H1 (cell line): ENCODE measurements at regions not wholly inside any gene's neighbourhood (a gene's known extent, or its start where the extent isn't known, plus 50 kb on each side); places are given as distances from the start of the nearest gene placed in this dataset.

Source experiments
- CTCF ChIA-PET: fragments of 300-600 bp; sonication (Branson Sonifier 250); formaldehyde crosslinking; loops from one replicate; lab custom pipeline; 2021; ENCODE audit not compliant: partially characterized antibody; lab: Charles Lee
- POLR2A ChIA-PET: fragments of 300-600 bp; sonication (Branson Sonifier 250); formaldehyde crosslinking; loops from one replicate; lab custom pipeline; 2021; ENCODE audit warnings: inconsistent platforms; ENCODE audit not compliant: partially characterized antibody; lab: Charles Lee
- DNase-seq, 2 experiments: peaks; one replicate each; pipeline versions ENCODE4 v3.0.0 to v3.0.0-alpha.2; 2010 to 2022; ENCODE audit warnings: low spot score in 2 of 2, low read depth in 1 of 2, mixed read lengths in 1 of 2
- FAIRE-seq: peaks from 2 replicates; lab custom pipeline; 2011; peaks lifted over from hg19 to GRCh38; lab: Jason Lieb, UNC
- H2AFZ ChIP-seq: 2 replicates; pipeline ENCODE4 v1.8.1; 2012; ENCODE audit warnings: low read length, inconsistent platforms
- H2AK5ac ChIP-seq: 2 replicates; pipeline ENCODE4 v1.6.1; 2013; ENCODE audit warnings: low read depth, low read length
- H2BK120ac ChIP-seq: replicated peaks from 2 replicates; pipeline ENCODE3; 2013; ENCODE audit warnings: low read depth, low read length, inconsistent platforms
- H2BK12ac ChIP-seq: 2 replicates; pipeline ENCODE4 v1.6.1; 2013; ENCODE audit warnings: low read depth, low read length
- H2BK15ac ChIP-seq: 2 replicates; pipeline ENCODE4 v1.6.1; 2013; ENCODE audit warnings: low read length
- H2BK20ac ChIP-seq: 2 replicates; pipeline ENCODE4 v1.6.1; 2013; ENCODE audit warnings: low read length
- H2BK5ac ChIP-seq: 2 replicates; pipeline ENCODE4 v1.6.1; 2013; ENCODE audit warnings: low read depth, low read length
- H3K14ac ChIP-seq: 2 replicates; pipeline ENCODE4 v1.6.1; 2013; ENCODE audit warnings: inconsistent platforms; ENCODE audit not compliant: insufficient read length
- H3K18ac ChIP-seq: 2 replicates; pipeline ENCODE4 v1.6.1; 2013; ENCODE audit warnings: low read length; ENCODE audit errors: extremely low read depth
- H3K23ac ChIP-seq: 2 replicates; pipeline ENCODE4 v1.6.1; 2013; ENCODE audit warnings: inconsistent platforms; ENCODE audit not compliant: insufficient read length
- H3K23me2 ChIP-seq: 2 replicates; pipeline ENCODE4 v1.6.1; 2013; ENCODE audit warnings: low read depth, low read length
- H3K27ac ChIP-seq: 2 replicates; pipeline ENCODE4 v1.6.1; 2011; ENCODE audit warnings: low read depth, low read length, inconsistent platforms
- H3K27me3 ChIP-seq, 4 experiments: replicated peaks in 1 of 4; 1 replicate in 1 of 4; 2 replicates in 3 of 4; pipeline versions ENCODE4 v1.6.1 to v1.8.1; 2011 to 2013; ENCODE audit warnings: low read length in 3 of 4, mild to moderate bottlenecking in 3 of 4, inconsistent platforms in 2 of 4, mixed read lengths in 2 of 4, moderate library complexity in 1 of 4; ENCODE audit not compliant: control insufficient read depth in 3 of 4, insufficient read depth in 3 of 4; ENCODE audit errors: extremely low read depth in 1 of 4
- H3K36me3 ChIP-seq, 4 experiments: 2 replicates each; pipeline versions ENCODE4 v1.6.1 to v1.8.1; 2011 to 2013; ENCODE audit warnings: mild to moderate bottlenecking in 4 of 4, low read length in 3 of 4, moderate library complexity in 2 of 4, control low read depth in 1 of 4, inconsistent platforms in 1 of 4; ENCODE audit not compliant: insufficient read depth in 4 of 4, control insufficient read depth in 2 of 4
- H3K4ac ChIP-seq: replicated peaks from 2 replicates; pipeline ENCODE3; 2013; ENCODE audit warnings: low read length, low read depth, mixed read lengths, inconsistent platforms; ENCODE audit not compliant: insufficient read length
- H3K4me1 ChIP-seq, 4 experiments: replicated peaks in 1 of 4; 1 replicate in 1 of 4; 2 replicates in 3 of 4; pipeline versions ENCODE4 v1.6.1 to v1.8.1; 2011 to 2013; ENCODE audit warnings: low read length in 3 of 4, inconsistent platforms in 2 of 4, mixed read lengths in 1 of 4; ENCODE audit not compliant: insufficient read depth in 4 of 4, control insufficient read depth in 3 of 4
- H3K4me2 ChIP-seq, 2 experiments: 2 replicates each; pipeline versions ENCODE4 v1.6.1 to v1.8.1; 2011 to 2013; ENCODE audit warnings: low read depth in 2 of 2, low read length in 2 of 2, control low read depth in 1 of 2, inconsistent platforms in 1 of 2, mild to moderate bottlenecking in 1 of 2; ENCODE audit not compliant: insufficient read depth in 1 of 2
- H3K4me3 ChIP-seq, 4 experiments: fragments of 200-600, 300-600 bp in 1 of 4; sonication (generic), shearing (Covaris generic), sonication (Bioruptor Twin) in 1 of 4; 2 replicates each; pipeline versions ENCODE4 v1.5.1 to v1.8.1; 2011 to 2016; ENCODE audit warnings: low read length in 4 of 4, low read depth in 3 of 4, control low read depth in 2 of 4, inconsistent platforms in 2 of 4, mild to moderate bottlenecking in 2 of 4, mixed read lengths in 1 of 4, moderate library complexity in 1 of 4; ENCODE audit not compliant: insufficient read depth in 2 of 4; ENCODE audit errors: extremely low read depth in 1 of 4
- H3K56ac ChIP-seq: replicated peaks from 2 replicates; pipeline ENCODE3; 2013; ENCODE audit warnings: low read depth, mild to moderate bottlenecking, mixed read lengths, low read length, inconsistent platforms; ENCODE audit not compliant: insufficient read length
- H3K79me1 ChIP-seq: 2 replicates; pipeline ENCODE4 v1.6.1; 2013; ENCODE audit warnings: low read depth, low read length, control low read depth
- H3K79me2 ChIP-seq, 2 experiments: 2 replicates each; pipeline versions ENCODE4 v1.6.1 to v1.8.1; 2012 to 2013; ENCODE audit warnings: low read length in 2 of 2, mild to moderate bottlenecking in 2 of 2, inconsistent platforms in 1 of 2; ENCODE audit not compliant: insufficient read depth in 2 of 2, control insufficient read depth in 1 of 2
- H3K9ac ChIP-seq, 4 experiments: replicated peaks in 1 of 4; 1 replicate in 1 of 4; 2 replicates in 3 of 4; pipeline versions ENCODE4 v1.6.1 to v1.8.1; 2011 to 2013; ENCODE audit warnings: low read depth in 3 of 4, low read length in 3 of 4, control low read depth in 2 of 4, mild to moderate bottlenecking in 2 of 4, moderate library complexity in 2 of 4, inconsistent platforms in 1 of 4; ENCODE audit errors: extremely low read depth in 1 of 4
- H3K9me3 ChIP-seq, 2 experiments: 2 replicates each; pipeline versions ENCODE4 v1.6.1 to v1.8.1; 2012 to 2013; ENCODE audit warnings: mild to moderate bottlenecking in 2 of 2, moderate library complexity in 2 of 2, control low read depth in 1 of 2, inconsistent platforms in 1 of 2, low read depth in 1 of 2, low read length in 1 of 2, mixed read lengths in 1 of 2; ENCODE audit not compliant: insufficient read depth in 2 of 2
- H4K20me1 ChIP-seq, 2 experiments: replicated peaks in 1 of 2; 2 replicates each; pipeline versions ENCODE3 to v1.8.1; 2011 to 2013; ENCODE audit warnings: inconsistent platforms in 2 of 2, low read length in 2 of 2, mild to moderate bottlenecking in 1 of 2; ENCODE audit not compliant: insufficient read depth in 2 of 2, control insufficient read depth in 1 of 2
- H4K5ac ChIP-seq: 2 replicates; pipeline ENCODE4 v1.6.1; 2013; ENCODE audit warnings: low read length, low read depth, mixed read lengths, inconsistent platforms; ENCODE audit not compliant: insufficient read length
- H4K8ac ChIP-seq: 2 replicates; pipeline ENCODE4 v1.8.0; 2013; ENCODE audit warnings: mild to moderate bottlenecking, moderate library complexity, low read length, inconsistent platforms; ENCODE audit not compliant: insufficient read depth; ENCODE audit errors: extremely low read depth
- H4K91ac ChIP-seq: replicated peaks from 2 replicates; pipeline ENCODE3; 2013; ENCODE audit warnings: low read length, mixed read lengths, inconsistent platforms; ENCODE audit not compliant: insufficient read length
- ATF3 ChIP-seq: IDR thresholded peaks from 2 replicates; pipeline ENCODE4 v1.6.1; 2011; ENCODE audit warnings: low read depth, mild to moderate bottlenecking, low read length; ENCODE audit not compliant: insufficient read depth
- BACH1 ChIP-seq: IDR thresholded peaks from 2 replicates; pipeline ENCODE4 v1.6.1; 2012; ENCODE audit warnings: low read length, improper control_type of control experiment
- BRCA1 ChIP-seq: IDR thresholded peaks from 2 replicates; pipeline ENCODE4 v1.6.1; 2012; ENCODE audit warnings: low read depth, low read length, improper control_type of control experiment
- CTBP2 ChIP-seq: IDR thresholded peaks from 2 replicates; pipeline ENCODE4 v1.7.0; 2011; ENCODE audit warnings: borderline replicate concordance, mild to moderate bottlenecking, moderate library complexity, mixed read lengths, low read length; ENCODE audit not compliant: insufficient read depth, insufficient read length
- E2F6 ChIP-seq: IDR thresholded peaks from 2 replicates; pipeline ENCODE4 v1.6.1; 2012; ENCODE audit warnings: inconsistent platforms
- EZH2 ChIP-seq: fragments of 200-600 bp; sonication (generic); IDR thresholded peaks from 2 replicates; pipeline ENCODE4 v1.7.1; 2012; ENCODE audit warnings: low read depth, mild to moderate bottlenecking, moderate library complexity, low read length, inconsistent platforms; ENCODE audit not compliant: severe bottlenecking
- KDM4A ChIP-seq: IDR thresholded peaks from one replicate; pipeline ENCODE4 v1.7.1; 2012; ENCODE audit warnings: low read depth, mild to moderate bottlenecking, moderate library complexity, low read length, inconsistent platforms; ENCODE audit not compliant: severe bottlenecking
- MAFK ChIP-seq: IDR thresholded peaks from 2 replicates; pipeline ENCODE4 v1.6.1; 2012; ENCODE audit warnings: low read depth, mild to moderate bottlenecking, improper control_type of control experiment, low read length
- NRF1 ChIP-seq: IDR thresholded peaks from 2 replicates; pipeline ENCODE4 v1.6.1; 2011; ENCODE audit warnings: mild to moderate bottlenecking, low read depth, low read length, improper control_type of control experiment
- PHF8 ChIP-seq: fragments of 200-600 bp; sonication (generic); conservative IDR thresholded peaks from 2 replicates; pipeline ENCODE4 v1.7.1; 2012; ENCODE audit warnings: low read depth, mild to moderate bottlenecking, inconsistent platforms, low read length, moderate library complexity
- POLR2AphosphoS5 ChIP-seq: IDR thresholded peaks from 2 replicates; pipeline ENCODE4 v1.6.1; 2011; ENCODE audit warnings: low read depth, low read length
- SIRT6 ChIP-seq: IDR thresholded peaks from one replicate; pipeline ENCODE4 v1.7.1; 2012; ENCODE audit warnings: low read length, inconsistent platforms
- SIX5 ChIP-seq: IDR thresholded peaks from 2 replicates; pipeline ENCODE4 v1.6.1; 2011; ENCODE audit warnings: mild to moderate bottlenecking, low read depth, low read length
- SP4 ChIP-seq: IDR thresholded peaks from 2 replicates; pipeline ENCODE4 v1.6.1; 2012; ENCODE audit warnings: low read length, inconsistent platforms
- WGBS, 2 experiments: shearing (Covaris generic) in 1 of 2; methylation state at CpG; one replicate each; pipeline versions ENCODE4 v1.1.6 to v1.1.7; 2013 to 2015; ENCODE audit warnings: low lambda C conversion rate in 2 of 2, mixed read lengths in 2 of 2, inconsistent platforms in 1 of 2, low coverage in 1 of 2, missing lambda C conversion rate in 1 of 2; ENCODE audit not compliant: insufficient replicate concordance in 2 of 2, insufficient coverage in 1 of 2, insufficient read length in 1 of 2; ENCODE audit errors: extremely low coverage in 1 of 2, missing lambda C conversion rate in 1 of 2; 5-methylcytosine and 5-hydroxymethylcytosine counted together

GRCh38 chr4:103374306-103374705, 176.2 kb upstream of the CENPE start:
- Histone ChIP-seq H3K4ac (no peak overlapping the region), H3K79me1 (no peaks in the 10 kb centered on the region), H2BK15ac (no peak overlapping the region), H2BK12ac (no peak overlapping the region), H2BK20ac (no peak overlapping the region), H2BK120ac (no peak overlapping the region), H3K4me2 (no peak overlapping the region), H2AK5ac (no peak overlapping the region), H3K36me3 (no peaks in the 10 kb centered on the region), H3K9me3 (no peaks in the 10 kb centered on the region), H4K5ac (no peak overlapping the region), H3K9ac (no peak overlapping the region), H2AFZ (no peak overlapping the region), H3K4me3 (no peak overlapping the region; a peak in 1 of 8 replicates), H4K20me1 (no peaks in the 10 kb centered on the region), H2BK5ac (no peak overlapping the region; the same call in 1 of the 2 replicates), H3K56ac (no peak overlapping the region), H4K91ac (peak overlapping the region; percentile 6), H3K79me2 (no peaks in the 10 kb centered on the region), H3K14ac (no peak overlapping the region), H4K8ac (no peak overlapping the region), H3K27me3 (no peaks in the 10 kb centered on the region; a peak in 1 of 7 replicates), H3K18ac (no peak overlapping the region), H3K27ac (no peak overlapping the region), H3K23ac (no peak overlapping the region), H3K4me1 (peaks cover 0 to 6% (median 4%) of the 10 kb centered on the region in 4 experiments; a peak in 2 of 7 replicates), H3K23me2 (0 out of 2 replicates have a peak, but pooled peaks cover 2% of the 10 kb centered on the region)
- FAIRE-seq (no peak), DNase-seq (no peak)
- POLR2A ChIA-PET: no interaction called here
- WGBS, 2 experiments: 96% methylated on average over 1 of the region's 1 CpG; no CpG with 5 or more reads in 1 of the 2 experiments
- CTCF ChIA-PET: no interaction called here
- TF ChIP-seq ATF3 (no peak), POLR2AphosphoS5 (no peak), BRCA1 (no peak), KDM4A (no peak), PHF8 (no peak), SP4 (no peak), BACH1 (no peak), CTBP2 (no peak), EZH2 (no peak), E2F6 (no peak), NRF1 (no peak), SIRT6 (no peak), MAFK (no peak), SIX5 (no peak)
